ENCODE measurements at regions not wholly inside any gene's neighbourhood (a gene's known extent, or its start where the extent isn't known, plus 50 kb on each side); places are given as distances from the start of the nearest gene placed in this dataset.

- ChIA-PET POLR2A (ENCODE audit: low non-redundant PET) (no interaction called here), CTCF (interaction anchor here (0.6 kb wide), 1 partner anchor 142 kb away, joined by 3 read pairs; no protein-coding TSS in a partner anchor)
- H3K27ac ChIP-seq, result no peak overlapping the region
- no peak for TF ChIP-seq CTCF (conservative IDR thresholded peaks at IDR 0.05; ENCODE audit: low read depth)
- DNase-seq (ENCODE audit: low spot score), result no peak
Observed at GRCh38 chr2:22221006-22221405, 1097.2 kb downstream of the TDRD15 start.

GRCh38 chr2:22238967-22239366, 1115.2 kb downstream of the TDRD15 start:
- TF ChIP-seq CTCF (conservative IDR thresholded peaks at IDR 0.05; ENCODE audit: low read depth), result no peak
- no peak overlapping the region for H3K27ac ChIP-seq
- CTCF ChIA-PET, result no interaction called here
- DNase-seq (ENCODE audit: low spot score), result no peak
- POLR2A ChIA-PET (ENCODE audit: low non-redundant PET), result no interaction called here

- ChIA-PET CTCF (no interaction called here), POLR2A (ENCODE audit: low non-redundant PET) (no interaction called here)
- TF ChIP-seq CTCF (conservative IDR thresholded peaks at IDR 0.05; ENCODE audit: low read depth), result no peak
- no peak for DNase-seq (ENCODE audit: low spot score)
- no peak overlapping the region for H3K27ac ChIP-seq
Observed at GRCh38 chr2:22247466-22247865, 1123.7 kb downstream of the TDRD15 start.

- ChIA-PET CTCF (no interaction called here), POLR2A (ENCODE audit: low non-redundant PET) (no interaction called here)
- H3K27ac ChIP-seq, result no peak overlapping the region
- no peak for DNase-seq (ENCODE audit: low spot score)
- no peak for TF ChIP-seq CTCF (conservative IDR thresholded peaks at IDR 0.05; ENCODE audit: low read depth)
Observed at GRCh38 chr2:22248851-22249250, 1125.1 kb downstream of the TDRD15 start.

- ChIA-PET POLR2A (ENCODE audit: low non-redundant PET) (no interaction called here), CTCF (no interaction called here)
- no peak for TF ChIP-seq CTCF (conservative IDR thresholded peaks at IDR 0.05; ENCODE audit: low read depth)
- DNase-seq (ENCODE audit: low spot score), result no peak
- no peak overlapping the region for H3K27ac ChIP-seq
Observed at GRCh38 chr2:22253171-22253570, 1129.4 kb downstream of the TDRD15 start.

- CTCF ChIA-PET, result no interaction called here
- POLR2A ChIA-PET (ENCODE audit: low non-redundant PET), result no interaction called here
- H3K27ac ChIP-seq, result no peak overlapping the region
- TF ChIP-seq CTCF (conservative IDR thresholded peaks at IDR 0.05; ENCODE audit: low read depth), result no peak
- DNase-seq (ENCODE audit: low spot score), result no peak
Observed at GRCh38 chr2:22261165-22261564, 1123.8 kb upstream of the KLHL29 start.

GRCh38 chr2:22270341-22270740, 1114.6 kb upstream of the KLHL29 start:
- TF ChIP-seq CTCF (conservative IDR thresholded peaks at IDR 0.05; ENCODE audit: low read depth), result no peak
- ChIA-PET CTCF (no interaction called here), POLR2A (ENCODE audit: low non-redundant PET) (no interaction called here)
- no peak overlapping the region for H3K27ac ChIP-seq
- no peak for DNase-seq (ENCODE audit: low spot score)
